CMK (cell line): ENCODE measurements at regions not wholly inside any gene's neighbourhood (a gene's known extent, or its start where the extent isn't known, plus 50 kb on each side); places are given as distances from the start of the nearest gene placed in this dataset.

ENCODE experiments used
- DNase-seq: peaks from one replicate; pipeline ENCODE4 v3.0.0-alpha.2; 2010; ENCODE audit warnings: low read depth

- no peak for DNase-seq
Observed at GRCh38 chr4:189279188-189279587, 661.5 kb upstream of the FRG1 start.

- no peak for DNase-seq
Observed at GRCh38 chr4:189285377-189285776, 655.3 kb upstream of the FRG1 start.

- DNase-seq = no peak
Observed at GRCh38 chr4:189291939-189292338, 648.7 kb upstream of the FRG1 start.

- no peak for DNase-seq
Observed at GRCh38 chr4:189293459-189293858, 647.2 kb upstream of the FRG1 start.

- DNase-seq = no peak
Observed at GRCh38 chr4:189294574-189294973, 646.1 kb upstream of the FRG1 start.

- DNase-seq = no peak
Observed at GRCh38 chr4:189299706-189300105, 641.0 kb upstream of the FRG1 start.

- no peak for DNase-seq
Observed at GRCh38 chr4:189301692-189302091, 639.0 kb upstream of the FRG1 start.

GRCh38 chr4:189302719-189303118 is 638.0 kb upstream of the FRG1 start:
- no peak for DNase-seq

- no peak for DNase-seq
Observed at GRCh38 chr4:189304167-189304566, 636.5 kb upstream of the FRG1 start.

GRCh38 chr4:189304809-189305208 is 635.9 kb upstream of the FRG1 start:
- DNase-seq = no peak

GRCh38 chr4:189305500-189305899 is 635.2 kb upstream of the FRG1 start:
- DNase-seq = no peak

GRCh38 chr4:189311251-189311650 is 629.4 kb upstream of the FRG1 start:
- DNase-seq = no peak

- DNase-seq = no peak
Observed at GRCh38 chr4:189313064-189313463, 627.6 kb upstream of the FRG1 start.

GRCh38 chr4:189313861-189314513 is 626.7 kb upstream of the FRG1 start:
- DNase-seq = no peak

- no peak for DNase-seq
Observed at GRCh38 chr4:189322426-189322825, 618.2 kb upstream of the FRG1 start.

- no peak for DNase-seq
Observed at GRCh38 chr4:189341881-189342280, 598.8 kb upstream of the FRG1 start.

GRCh38 chr4:189355590-189355989 is 585.1 kb upstream of the FRG1 start:
- no peak for DNase-seq

- no peak for DNase-seq
Observed at GRCh38 chr4:189362364-189362763, 578.3 kb upstream of the FRG1 start.

- DNase-seq = no peak
Observed at GRCh38 chr4:189364032-189364449, 576.6 kb upstream of the FRG1 start.

- DNase-seq = no peak
Observed at GRCh38 chr4:189365451-189365850, 575.2 kb upstream of the FRG1 start.

- DNase-seq = no peak
Observed at GRCh38 chr4:189367832-189368231, 572.8 kb upstream of the FRG1 start.

- DNase-seq = no peak
Observed at GRCh38 chr4:189374176-189374575, 566.5 kb upstream of the FRG1 start.

- no peak for DNase-seq
Observed at GRCh38 chr4:189376901-189377300, 563.8 kb upstream of the FRG1 start.

- no peak for DNase-seq
Observed at GRCh38 chr4:189377569-189377968, 563.1 kb upstream of the FRG1 start.

- DNase-seq = no peak
Observed at GRCh38 chr4:189385098-189385497, 555.6 kb upstream of the FRG1 start.
